OCI-LY3 (cell line): ENCODE measurements at regions not wholly inside any gene's neighbourhood (a gene's known extent, or its start where the extent isn't known, plus 50 kb on each side); places are given as distances from the start of the nearest gene placed in this dataset.

ENCODE experiments used
- H2AFZ ChIP-seq: fragments of 200-600, 300-600 bp; shearing (Covaris generic); 2 replicates; pipeline ENCODE4 v1.6.0; 2014; ENCODE audit warnings: antibody characterized with exemption, low read depth, low read length
- H3K27ac ChIP-seq: fragments of 200-600, 300-600 bp; sonication (generic); 2 replicates; pipeline ENCODE4 v1.5.1; 2014; ENCODE audit warnings: mild to moderate bottlenecking, low read length, moderate library complexity, mixed read lengths
- H3K27me3 ChIP-seq: fragments of 200-600, 300-600 bp; sonication (generic); 2 replicates; pipeline ENCODE4 v1.6.1; 2014; ENCODE audit warnings: low read depth, low read length, mixed read lengths
- H3K36me3 ChIP-seq: fragments of 200-600, 300-600 bp; sonication (generic); replicated peaks from 2 replicates; pipeline ENCODE3; 2014; ENCODE audit warnings: low read depth, low read length, mixed read lengths
- H3K4me1 ChIP-seq: fragments of 300-600, 200-600 bp; sonication (generic); 2 replicates; pipeline ENCODE4 v1.6.1; 2014; ENCODE audit warnings: low read length, mixed read lengths
- H3K4me2 ChIP-seq: fragments of 200-600, 300-600 bp; sonication (generic); 2 replicates; pipeline ENCODE4 v1.6.1; 2014; ENCODE audit warnings: low read length, mixed read lengths
- H3K4me3 ChIP-seq: fragments of 300-600, 200-600 bp; sonication (generic); 2 replicates; pipeline ENCODE4 v1.5.1; 2014; ENCODE audit warnings: antibody characterized with exemption, mild to moderate bottlenecking, low read length, moderate library complexity
- H3K79me2 ChIP-seq: fragments of 300-600, 200-600 bp; shearing (Covaris generic); 2 replicates; pipeline ENCODE4 v1.6.1; 2014; ENCODE audit warnings: mild to moderate bottlenecking, low read length, mixed read lengths
- H3K9ac ChIP-seq: fragments of 300-600, 200-600 bp; shearing (Covaris generic); 2 replicates; pipeline ENCODE4 v1.6.0; 2014; ENCODE audit warnings: mild to moderate bottlenecking, low read length, moderate library complexity
- H3K9me3 ChIP-seq: fragments of 200-600, 300-600 bp; shearing (Covaris generic); 2 replicates; pipeline ENCODE4 v1.6.1; 2014; ENCODE audit warnings: low read length, mixed read lengths; ENCODE audit not compliant: insufficient read depth
- H4K20me1 ChIP-seq: fragments of 200-600, 300-600 bp; sonication (generic); 2 replicates; pipeline ENCODE4 v1.6.1; 2016; ENCODE audit warnings: low read length, mixed read lengths; ENCODE audit not compliant: insufficient read depth
- EZH2phosphoT487 ChIP-seq: fragments of 200-600 bp; shearing (Covaris generic); IDR thresholded peaks from 2 replicates; pipeline ENCODE4 v1.6.1; 2018; ENCODE audit warnings: antibody characterized with exemption, mixed run types, low read depth
- TF ChIP-seq, protein P1 (sequence below): fragments of 200-600, 300-600 bp; sonication (generic); IDR thresholded peaks from 2 replicates; pipeline ENCODE4 v1.5.1; 2014; ENCODE audit warnings: antibody characterized with exemption, low read length, low read depth

- Histone ChIP-seq H3K27me3 (no peaks in the 10 kb centered on the region), H3K9ac (no peak overlapping the region), H3K79me2 (no peaks in the 10 kb centered on the region), H3K4me3 (no peak overlapping the region), H4K20me1 (no peaks in the 10 kb centered on the region), H2AFZ (no peak overlapping the region), H3K36me3 (no peaks in the 10 kb centered on the region), H3K4me1 (no peaks in the 10 kb centered on the region), H3K27ac (no peak overlapping the region), H3K4me2 (no peak overlapping the region), H3K9me3 (no peaks in the 10 kb centered on the region)
- TF ChIP-seq EZH2phosphoT487 = no peak
- TF ChIP-seq, protein P1, sequence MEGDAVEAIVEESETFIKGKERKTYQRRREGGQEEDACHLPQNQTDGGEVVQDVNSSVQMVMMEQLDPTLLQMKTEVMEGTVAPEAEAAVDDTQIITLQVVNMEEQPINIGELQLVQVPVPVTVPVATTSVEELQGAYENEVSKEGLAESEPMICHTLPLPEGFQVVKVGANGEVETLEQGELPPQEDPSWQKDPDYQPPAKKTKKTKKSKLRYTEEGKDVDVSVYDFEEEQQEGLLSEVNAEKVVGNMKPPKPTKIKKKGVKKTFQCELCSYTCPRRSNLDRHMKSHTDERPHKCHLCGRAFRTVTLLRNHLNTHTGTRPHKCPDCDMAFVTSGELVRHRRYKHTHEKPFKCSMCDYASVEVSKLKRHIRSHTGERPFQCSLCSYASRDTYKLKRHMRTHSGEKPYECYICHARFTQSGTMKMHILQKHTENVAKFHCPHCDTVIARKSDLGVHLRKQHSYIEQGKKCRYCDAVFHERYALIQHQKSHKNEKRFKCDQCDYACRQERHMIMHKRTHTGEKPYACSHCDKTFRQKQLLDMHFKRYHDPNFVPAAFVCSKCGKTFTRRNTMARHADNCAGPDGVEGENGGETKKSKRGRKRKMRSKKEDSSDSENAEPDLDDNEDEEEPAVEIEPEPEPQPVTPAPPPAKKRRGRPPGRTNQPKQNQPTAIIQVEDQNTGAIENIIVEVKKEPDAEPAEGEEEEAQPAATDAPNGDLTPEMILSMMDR = no peak
Observed at GRCh38 chrX:46367491-46367890, 177.7 kb downstream of the ZNF674 start.

- Histone ChIP-seq H3K4me3 (no peak overlapping the region), H3K9ac (no peak overlapping the region), H3K9me3 (no peaks in the 10 kb centered on the region), H2AFZ (no peak overlapping the region), H3K79me2 (no peaks in the 10 kb centered on the region), H3K27ac (no peak overlapping the region), H3K27me3 (no peaks in the 10 kb centered on the region), H4K20me1 (no peaks in the 10 kb centered on the region), H3K36me3 (no peaks in the 10 kb centered on the region), H3K4me1 (no peaks in the 10 kb centered on the region), H3K4me2 (no peak overlapping the region)
- TF ChIP-seq, protein P1 = no peak
- TF ChIP-seq EZH2phosphoT487 = no peak
Observed at GRCh38 chrX:46366381-46367207, 178.6 kb downstream of the ZNF674 start.

GRCh38 chrX:46354481-46354880 lies 190.7 kb downstream of the ZNF674 start:
- TF ChIP-seq, protein P1 = no peak
- no peak for TF ChIP-seq EZH2phosphoT487

GRCh38 chrX:46341767-46342322 lies 203.4 kb downstream of the ZNF674 start:
- Histone ChIP-seq H3K27ac (no peak overlapping the region), H3K9me3 (no peaks in the 10 kb centered on the region), H3K4me2 (no peak overlapping the region), H4K20me1 (no peaks in the 10 kb centered on the region), H3K4me1 (peaks cover 9% of the 10 kb centered on the region), H3K4me3 (no peak overlapping the region), H3K36me3 (no peaks in the 10 kb centered on the region), H3K79me2 (no peaks in the 10 kb centered on the region), H3K27me3 (no peaks in the 10 kb centered on the region), H3K9ac (no peak overlapping the region), H2AFZ (no peak overlapping the region)
- no peak for TF ChIP-seq EZH2phosphoT487
- TF ChIP-seq, protein P1 = no peak

More at GRCh38 chrX:46354481-46354880, 190.7 kb downstream of the ZNF674 start:
- no peaks in the 10 kb centered on the region for H3K79me2 ChIP-seq
- H3K9me3 ChIP-seq = no peaks in the 10 kb centered on the region
- H3K4me1 ChIP-seq = no peaks in the 10 kb centered on the region
- no peak overlapping the region for H2AFZ ChIP-seq
- H3K36me3 ChIP-seq = no peaks in the 10 kb centered on the region
- no peak overlapping the region for H3K4me2 ChIP-seq
- no peak overlapping the region for H3K27ac ChIP-seq
- H3K4me3 ChIP-seq = no peak overlapping the region
- H3K9ac ChIP-seq = no peak overlapping the region
- no peaks in the 10 kb centered on the region for H3K27me3 ChIP-seq
- no peaks in the 10 kb centered on the region for H4K20me1 ChIP-seq
